LoVo (cell line): ENCODE measurements at regions not wholly inside any gene's neighbourhood (a gene's known extent, or its start where the extent isn't known, plus 50 kb on each side); places are given as distances from the start of the nearest gene placed in this dataset.
"Not testable (repeated sequence)": the region's sequence is repeated elsewhere in the genome, so short reads cannot be mapped to it uniquely, and the experiment has no call there.

ENCODE experiments used
- DNase-seq: peaks from one replicate; pipeline ENCODE4 v3.0.0-alpha.2; 2016; ENCODE audit warnings: low spot score

DNA sequence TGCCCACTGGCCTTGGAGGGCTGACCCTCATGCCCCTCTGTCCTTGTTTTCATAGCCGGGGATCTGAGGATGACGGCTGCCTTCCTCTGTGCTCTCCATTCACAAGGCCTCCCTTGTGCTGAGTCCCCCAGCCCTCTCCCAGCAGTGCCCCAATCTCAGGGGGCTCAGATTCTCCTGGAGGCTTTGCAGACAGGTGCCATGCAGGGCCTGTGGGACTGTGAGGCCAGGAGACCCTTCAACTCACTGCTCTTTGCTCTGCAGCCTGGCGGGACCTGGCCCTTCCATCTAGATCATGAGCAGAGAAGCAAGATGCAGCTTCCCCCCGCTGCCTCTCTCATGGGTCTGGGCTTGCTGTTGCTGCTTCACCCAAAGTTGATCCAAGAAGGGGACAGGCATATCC, 356.0 kb downstream of the BCL11B start:
- DNase-seq, result no peak

DNA sequence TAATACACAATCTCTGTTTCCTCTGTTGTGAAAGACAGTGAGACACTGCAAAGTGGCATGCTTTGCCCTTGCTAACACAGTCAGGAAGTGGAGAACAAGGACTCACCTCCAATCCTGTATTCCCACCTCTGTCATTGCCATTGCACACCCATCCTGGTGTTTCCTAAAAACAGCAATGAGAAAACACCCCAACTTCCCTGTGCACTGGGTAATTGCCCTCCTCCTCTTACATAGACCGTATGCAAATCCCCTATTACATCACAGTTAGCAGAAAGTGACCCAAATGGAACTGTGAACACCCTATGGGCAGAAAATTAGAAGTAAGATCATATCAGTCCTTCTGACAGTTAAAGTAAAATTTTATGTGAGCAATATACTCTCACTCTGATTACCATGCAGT, 355.5 kb downstream of the BCL11B start:
- no peak for DNase-seq

DNA sequence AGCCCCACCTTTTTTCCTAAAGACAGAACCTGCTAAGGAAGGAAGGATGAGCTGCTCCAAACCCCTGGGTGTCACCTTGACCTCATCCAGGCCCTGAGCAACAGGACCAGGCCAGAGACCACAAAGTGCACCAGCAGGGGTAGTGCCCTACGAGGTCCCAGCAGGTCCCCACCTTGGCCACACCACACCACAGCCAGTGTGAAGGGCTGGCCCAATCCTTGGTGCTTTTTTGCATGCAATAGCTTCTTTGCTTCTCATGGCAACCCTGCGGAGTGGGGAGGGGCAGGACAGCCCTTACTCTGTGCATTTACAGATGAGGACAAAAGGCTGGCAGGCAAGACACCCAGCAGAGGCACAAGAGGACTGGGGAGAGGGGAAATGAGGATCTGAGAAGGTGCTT, 352.6 kb downstream of the BCL11B start:
- DNase-seq, result no peak

DNA sequence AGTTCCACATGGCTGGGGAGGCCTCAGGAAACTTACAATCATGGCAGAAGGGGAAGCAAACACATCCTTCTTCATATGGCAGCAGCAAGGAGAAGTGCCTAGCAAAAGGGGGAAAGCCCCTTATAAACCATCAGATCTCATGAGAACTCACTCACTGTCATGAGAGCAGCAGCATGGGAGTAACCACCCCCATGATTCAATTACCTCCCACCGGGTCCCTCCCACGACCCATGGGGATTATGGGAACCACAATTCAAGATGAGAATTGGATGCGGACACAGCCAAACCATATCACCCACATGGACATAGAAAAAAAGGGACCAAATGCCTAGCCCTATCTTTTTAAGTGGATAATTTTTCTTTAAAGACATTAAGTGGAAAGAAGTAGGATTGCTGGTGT, 350.7 kb downstream of the BCL11B start:
- DNase-seq, result not testable (repeated sequence)

DNA sequence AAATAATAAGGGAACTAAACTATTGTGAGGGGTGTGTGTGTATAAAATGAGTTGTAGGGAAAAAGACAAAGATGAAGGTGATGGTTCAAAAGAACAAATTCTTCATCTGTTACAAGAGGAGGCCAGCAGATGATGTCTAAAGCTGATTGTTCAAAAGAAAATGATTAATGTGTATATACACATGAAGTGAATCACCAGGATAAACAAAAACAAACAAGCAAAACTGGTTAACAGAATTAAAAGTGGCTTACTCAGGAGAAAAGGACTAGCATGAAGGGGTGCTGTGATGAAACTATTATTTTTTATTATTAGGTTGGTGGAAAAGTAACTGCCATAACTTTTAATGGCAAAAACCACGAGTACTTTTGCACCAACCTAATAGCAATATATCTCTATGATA, 348.4 kb downstream of the BCL11B start:
- DNase-seq, result no peak

DNA sequence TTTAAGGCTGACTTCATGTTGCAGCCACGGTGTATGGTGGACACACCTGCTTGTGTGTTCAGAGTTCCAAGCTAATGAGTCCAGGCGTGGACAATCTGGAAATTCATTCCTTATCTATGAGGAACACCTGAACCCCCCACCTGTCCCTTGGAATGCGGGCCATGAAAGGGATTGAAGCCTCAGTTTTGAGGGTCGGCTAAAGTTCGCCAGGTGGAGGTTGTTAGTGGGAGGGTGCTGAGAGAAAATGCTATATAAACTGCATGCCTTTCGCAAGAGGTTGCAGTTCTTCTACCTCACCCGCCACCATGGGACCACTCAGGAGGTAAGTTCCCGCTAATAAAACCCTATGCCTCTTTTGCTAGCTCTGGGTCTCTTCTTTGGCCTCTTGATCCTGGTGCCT, 348.0 kb downstream of the BCL11B start:
- no peak for DNase-seq

DNA sequence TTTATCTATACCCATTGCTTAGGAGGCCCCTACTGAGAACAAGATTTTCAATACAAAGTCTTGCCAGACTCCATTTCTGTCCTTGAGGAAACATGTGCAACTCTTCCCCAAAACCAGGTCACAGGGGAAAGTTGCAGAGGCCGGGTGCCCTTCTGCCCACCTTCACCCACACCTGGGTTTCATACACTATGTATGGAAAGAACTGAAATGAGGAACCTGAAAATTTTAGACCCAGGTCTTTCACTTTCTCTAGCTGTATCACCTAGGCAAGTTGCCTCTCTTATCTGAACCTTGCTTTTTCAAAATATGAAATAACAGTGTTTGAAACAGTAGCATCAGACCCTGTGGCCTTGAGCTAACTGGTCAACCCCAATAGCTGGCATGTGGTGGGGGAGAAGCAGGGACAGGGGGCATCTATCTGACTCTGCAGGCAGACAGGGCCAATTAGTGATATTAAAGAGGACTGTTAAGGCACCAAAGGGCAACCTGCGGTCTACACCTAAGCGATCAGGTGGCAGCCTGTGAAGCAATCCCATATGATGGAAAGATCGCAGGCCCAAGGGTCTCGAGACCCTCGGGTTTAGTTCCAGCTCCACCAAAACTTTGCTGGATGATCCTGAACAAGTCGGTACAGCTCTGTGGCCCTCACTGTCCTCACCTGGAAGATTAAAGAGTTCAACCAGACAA, 346.5 kb downstream of the BCL11B start:
- no peak for DNase-seq

DNA sequence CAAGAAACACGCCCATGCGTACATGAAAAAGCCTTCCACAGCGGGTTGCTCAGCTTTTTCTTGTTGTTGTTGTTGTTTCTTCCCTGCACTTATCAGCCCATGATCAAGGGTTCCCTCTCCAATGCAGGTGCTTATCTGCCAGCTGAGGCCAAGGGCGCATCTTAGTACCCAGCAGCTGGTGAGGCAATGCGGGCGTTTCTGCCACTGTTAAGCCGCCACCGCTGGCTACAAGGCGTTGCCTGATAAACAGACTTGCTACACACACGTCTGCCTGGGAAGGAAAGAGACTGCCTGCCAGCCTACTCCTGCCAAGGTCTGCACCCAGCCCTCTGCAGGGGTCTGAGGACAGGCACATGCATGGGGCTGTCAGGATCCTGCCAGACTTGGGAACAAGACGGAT, 345.9 kb downstream of the BCL11B start:
- DNase-seq, result no peak

DNA sequence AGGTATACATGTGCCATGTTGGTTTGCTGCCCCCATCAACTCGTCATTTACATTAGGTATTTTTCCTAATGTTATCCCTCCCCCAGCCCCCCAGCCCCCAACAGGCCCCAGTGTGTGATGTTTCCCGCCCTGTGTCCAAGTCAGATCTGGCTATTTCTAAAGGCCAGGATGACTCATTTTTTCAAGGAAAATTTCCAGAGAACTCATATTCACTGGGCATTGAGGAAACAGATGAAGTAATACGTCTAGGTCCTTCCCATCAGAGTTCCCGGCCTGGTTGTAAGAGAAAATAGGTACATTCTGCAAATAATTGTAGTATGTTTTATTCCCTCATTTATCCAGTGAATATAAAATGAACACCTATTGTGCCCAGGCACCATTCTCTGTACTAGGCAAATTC, 345.2 kb downstream of the BCL11B start:
- no peak for DNase-seq

DNA sequence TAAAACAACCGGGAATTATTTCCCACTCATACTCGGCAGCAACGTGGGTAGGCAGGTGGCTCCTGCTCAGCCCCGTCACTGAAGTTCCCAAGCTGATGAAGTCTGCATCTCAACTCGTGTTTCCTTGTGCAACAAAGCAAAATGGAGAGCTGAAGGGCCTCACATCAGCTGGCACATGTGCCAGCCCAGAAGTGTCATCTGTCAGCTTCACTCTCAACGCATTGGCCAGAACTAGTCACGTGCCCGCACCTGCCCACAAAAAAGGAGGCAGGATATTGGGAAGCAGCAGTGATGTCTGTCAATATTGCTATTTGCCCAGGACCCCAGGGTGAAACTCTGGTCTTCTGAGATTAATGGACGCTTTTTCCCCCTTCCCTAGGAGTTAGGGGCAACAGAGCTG, 344.0 kb downstream of the BCL11B start:
- no peak for DNase-seq

DNA sequence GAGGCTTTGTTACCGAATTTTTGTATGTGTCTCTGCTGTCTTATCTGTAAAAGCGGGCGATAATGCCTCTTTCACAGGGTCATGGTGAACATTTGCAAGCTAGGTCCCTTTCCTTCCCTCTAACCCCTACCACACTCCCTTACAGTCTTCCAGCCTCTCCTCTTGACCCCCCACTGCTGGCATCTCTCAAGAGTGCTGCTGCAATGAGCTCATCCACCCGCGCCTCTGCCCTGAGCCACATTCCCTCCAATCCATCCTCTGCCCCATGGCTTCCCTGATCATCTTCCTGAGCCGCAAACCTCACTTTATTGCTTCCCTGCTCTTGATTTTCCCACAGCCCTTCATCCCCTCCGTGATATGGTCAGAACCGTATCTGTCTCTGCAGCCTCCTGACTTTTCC, 343.6 kb downstream of the BCL11B start:
- no peak for DNase-seq

DNA sequence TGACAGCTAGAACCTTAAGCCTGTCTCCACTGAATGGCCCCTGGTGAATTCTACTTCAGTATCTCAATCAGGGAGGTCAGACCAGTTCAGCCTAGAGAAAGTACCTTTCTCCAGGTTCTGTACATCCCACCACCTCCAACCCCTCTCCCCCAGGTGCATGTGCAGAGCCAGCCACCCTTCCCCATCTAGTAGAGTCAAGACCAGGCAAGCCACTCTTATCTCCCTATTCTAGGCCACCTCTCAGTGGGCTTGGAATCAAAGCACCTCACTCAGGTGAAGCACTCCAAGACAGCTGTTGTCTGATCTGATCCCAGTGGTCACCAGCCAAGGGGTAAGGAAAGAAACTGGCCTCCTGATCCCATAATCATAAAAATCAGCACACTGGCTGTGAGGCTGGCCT, 340.9 kb downstream of the BCL11B start:
- DNase-seq, result no peak

DNA sequence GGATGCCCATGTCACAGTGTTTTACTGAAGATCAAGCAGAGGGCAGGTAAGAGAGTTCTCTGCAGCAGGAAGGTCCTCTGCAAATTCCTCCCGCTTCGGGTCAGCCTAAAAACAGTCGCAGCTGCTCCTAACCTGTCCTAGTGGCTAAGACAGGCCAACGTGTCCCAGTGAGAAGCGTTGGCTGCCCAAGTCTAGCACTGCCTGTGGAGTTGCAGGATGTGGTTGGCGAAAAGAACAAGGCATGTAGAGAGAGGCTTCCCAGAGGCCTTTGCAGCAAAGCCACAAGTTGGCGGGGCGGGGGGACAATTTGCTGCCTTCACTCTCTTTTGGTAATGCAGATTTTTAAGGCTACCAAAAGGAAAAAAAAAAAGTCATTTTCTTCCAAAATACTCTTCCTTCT, 340.1 kb downstream of the BCL11B start:
- DNase-seq, result no peak

DNA sequence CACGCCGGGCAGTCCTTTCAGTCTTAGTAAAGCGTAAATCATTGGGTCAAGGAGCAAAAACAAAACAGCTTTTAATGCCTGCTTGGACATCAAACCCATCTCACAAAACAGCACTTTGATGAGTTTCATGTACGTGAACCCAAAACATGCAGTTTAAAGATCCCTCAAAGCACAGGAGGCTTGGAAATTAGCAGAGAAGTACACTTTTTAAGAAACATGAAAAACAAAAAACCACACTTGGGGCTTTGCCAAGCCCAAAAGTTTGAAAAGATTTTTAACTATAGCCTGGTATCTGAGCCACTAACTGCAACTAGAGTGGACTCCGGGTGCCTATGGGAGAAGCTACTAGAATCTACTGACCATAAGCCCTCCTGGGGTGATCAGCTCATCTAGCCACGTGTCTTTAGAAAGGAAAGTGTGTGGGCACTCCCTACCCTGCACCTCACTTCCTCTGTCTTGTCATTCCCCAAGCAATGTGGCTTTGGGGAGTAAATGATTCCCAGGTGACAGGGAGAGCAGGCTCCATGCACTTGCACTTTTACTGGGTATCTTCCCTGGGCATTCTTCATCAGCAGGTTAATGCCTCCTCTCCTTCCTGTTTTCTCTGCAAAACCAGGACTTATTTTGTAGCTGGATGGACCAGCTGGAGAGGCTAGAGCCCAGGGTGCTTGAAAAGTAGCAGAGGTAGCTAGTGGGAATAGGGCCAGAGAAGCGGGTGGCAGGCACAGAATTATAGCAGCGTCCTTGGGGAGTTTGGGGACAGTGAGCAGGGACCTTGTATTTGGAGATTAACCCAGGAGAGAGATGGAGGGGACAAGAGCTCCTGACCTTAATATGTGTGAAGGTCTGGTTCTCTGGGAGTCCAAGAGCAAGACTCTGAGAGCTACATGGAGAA, 339.3 kb downstream of the BCL11B start:
- DNase-seq, result no peak

DNA sequence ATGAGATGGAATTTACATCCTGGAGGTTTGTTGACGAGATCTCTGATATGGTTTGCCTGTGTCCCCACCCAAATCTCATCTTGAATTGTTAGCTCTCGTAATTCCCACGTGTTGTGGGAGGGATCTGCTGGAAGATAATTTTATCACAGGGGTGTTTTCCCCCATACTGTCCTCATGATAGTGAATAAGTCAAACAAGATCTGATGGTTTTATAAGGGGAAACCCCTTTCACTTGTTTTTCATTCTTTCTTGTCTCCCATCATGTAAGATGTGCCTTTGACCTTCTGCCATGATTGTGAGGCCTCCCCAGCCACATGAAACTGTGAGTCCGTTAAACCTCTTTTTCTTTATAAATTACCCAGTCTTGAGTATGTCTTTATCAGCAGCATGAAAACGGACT, 337.4 kb downstream of the BCL11B start:
- not testable (repeated sequence) for DNase-seq

DNA sequence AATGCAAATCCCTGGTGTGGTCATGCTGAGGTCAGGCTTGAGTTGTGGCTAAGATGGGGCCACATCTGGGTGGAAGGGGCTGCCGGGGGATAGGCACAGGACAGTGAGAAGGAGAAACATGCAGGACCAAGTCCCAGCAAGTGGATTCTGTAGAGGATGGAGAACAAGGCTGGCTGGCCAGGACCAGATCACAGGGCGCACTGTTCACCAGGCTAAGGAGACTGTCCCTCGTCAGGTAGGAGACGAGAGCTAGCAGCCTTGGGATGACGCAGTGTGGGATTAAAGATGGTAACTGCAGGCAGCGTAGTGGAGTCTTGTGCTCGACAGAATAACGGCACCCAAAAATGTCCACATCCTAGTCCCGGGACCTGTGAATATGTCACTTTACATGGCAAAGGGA, 336.1 kb downstream of the BCL11B start:
- no peak for DNase-seq

DNA sequence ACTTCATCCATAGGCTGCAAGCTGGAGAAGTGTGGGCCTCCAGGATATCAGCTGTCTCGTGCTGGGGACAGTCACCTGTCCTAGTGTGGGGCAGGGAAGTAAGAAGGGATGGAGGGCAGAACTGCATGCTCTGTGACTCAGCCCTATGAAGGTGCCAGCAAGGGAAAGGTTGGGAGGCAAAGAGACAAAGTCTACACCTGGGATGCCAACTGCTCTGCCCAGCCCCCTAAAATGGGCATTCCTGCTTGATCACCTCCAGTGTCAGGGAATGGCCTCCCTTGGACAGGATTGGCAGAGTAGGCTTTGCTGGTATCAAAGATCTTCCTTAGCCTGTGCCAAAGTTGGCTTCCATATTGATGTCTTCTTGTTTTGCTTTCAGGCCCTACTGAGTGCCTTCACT, 335.0 kb downstream of the BCL11B start:
- no peak for DNase-seq

DNA sequence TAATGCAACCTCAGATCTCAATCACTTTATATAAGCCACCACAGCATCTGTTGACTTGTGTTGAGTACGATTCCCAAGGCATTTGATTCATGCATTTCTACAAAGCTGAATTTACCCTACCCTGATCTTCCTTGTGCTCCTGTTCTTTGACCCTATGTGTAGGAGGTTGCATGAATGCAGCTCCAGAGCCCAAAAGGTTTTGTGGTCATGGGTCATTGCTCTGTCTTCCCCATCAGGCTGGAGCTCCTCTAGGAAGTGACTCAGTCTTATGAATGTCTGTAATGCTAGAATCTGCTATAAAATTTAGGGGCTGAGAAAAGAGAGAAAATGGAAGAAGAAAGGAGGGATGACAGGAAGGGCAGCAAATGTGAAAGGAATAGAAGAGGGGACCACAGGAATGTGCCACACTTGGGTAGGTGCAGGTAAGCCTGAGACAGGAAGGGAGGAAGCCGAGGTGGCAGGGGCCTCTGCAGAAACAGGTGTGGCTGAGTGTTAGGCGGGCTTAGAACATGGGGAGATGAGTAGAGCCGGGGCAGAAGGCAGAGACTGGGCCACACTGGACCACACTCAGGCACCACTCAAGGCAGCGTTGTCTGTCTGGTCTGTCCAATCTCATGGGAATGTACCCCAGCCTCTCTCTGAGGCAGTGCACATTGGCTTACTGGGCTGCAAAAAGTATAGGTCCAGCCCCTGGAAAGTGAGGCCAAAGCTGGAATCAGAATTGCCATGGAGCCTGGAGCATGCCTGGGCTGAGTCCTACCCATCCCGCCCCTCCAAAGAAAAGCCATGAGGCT, 334.1 kb downstream of the BCL11B start:
- no peak for DNase-seq

DNA sequence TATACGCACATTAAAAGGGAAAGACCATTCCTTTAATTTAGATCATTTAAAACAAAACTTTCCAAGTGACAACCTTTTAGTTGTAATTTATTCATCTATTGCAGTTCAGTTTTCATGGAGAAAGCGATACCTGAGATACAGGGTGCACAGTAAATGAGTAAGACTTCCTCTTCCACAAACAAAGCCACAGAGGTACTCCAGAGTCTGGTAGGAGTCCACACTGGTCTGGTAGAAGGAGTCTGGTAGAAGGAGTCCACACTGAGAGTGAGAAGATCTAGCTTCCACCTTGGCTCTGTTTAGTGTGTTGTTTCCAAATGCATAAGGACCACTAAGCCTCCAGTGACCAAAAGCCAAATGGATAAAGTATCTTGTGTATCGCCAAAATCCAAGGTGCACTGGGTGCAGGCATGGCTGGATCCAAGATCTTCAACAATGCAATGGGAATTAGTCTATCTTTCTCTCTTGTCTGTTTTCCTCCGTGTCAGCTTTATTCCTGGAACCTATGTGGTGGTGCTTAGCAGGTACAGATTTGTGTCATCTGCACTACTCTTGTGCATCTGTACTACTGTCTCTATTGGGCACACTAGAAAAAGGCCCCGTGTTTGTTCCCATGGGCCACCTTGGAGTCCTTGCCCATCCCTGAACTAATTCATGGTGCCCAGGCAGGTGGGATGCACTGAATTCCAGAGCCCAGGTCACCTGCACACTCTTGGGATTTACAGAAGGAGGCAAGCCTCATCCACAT, 331.1 kb downstream of the BCL11B start:
- no peak for DNase-seq

DNA sequence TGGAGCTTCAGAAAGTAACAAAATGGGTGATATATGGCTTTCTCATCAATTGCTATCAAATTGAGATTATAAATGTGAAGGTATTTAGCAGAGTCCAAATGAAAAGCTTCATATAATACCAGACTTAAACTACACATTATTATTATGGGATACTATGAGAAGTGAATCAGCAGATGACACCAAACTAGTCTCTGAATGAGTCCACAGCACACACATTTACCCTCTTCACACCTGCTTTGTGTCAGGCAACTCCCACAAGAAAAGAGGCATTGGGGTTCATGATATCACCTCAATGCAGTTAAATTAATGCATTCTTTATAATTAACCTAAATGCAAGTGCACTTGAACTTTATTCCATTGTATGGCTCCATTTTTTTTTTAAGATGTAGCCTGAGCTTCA, 330.5 kb downstream of the BCL11B start:
- no peak for DNase-seq

DNA sequence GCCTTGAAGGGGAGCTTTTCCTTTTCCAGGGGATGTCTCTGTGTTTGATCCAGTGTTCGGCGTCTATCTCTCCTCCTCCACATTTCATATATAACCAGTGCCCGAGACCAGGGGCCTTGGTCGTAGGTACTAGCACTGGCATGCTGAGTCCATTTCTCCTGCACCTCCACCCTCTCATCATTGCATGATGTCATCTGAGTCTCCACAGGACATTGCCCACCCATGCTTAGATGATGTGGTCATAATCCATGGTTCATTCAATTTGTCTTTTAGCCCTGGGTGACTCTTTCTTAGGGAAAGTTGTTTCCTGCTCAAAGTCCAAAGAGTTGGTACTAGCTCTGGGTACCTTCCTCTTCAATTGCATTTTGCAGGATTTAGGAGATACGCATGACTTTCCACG, 328.1 kb downstream of the BCL11B start:
- DNase-seq, result no peak

DNA sequence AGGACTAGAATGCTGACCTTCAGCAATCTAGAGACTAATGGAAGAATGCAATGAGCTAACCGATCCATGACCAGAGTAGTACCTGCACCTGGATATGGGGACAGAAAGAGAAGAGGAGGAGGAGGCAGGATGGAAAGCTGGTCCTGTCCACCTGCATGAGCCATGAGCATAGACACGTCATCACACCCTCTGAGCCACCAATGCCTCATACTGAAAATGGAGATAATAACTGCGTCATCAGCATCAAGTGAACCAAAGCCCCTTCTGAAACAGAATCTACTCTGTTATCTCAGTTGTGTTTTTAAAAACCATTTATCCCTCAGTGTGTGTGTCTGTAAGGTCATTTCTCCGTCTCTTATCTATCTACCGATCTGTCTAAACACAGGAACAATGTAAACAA, 327.0 kb downstream of the BCL11B start:
- DNase-seq, result no peak
